ENCODE measurements at regions not wholly inside any gene's neighbourhood (a gene's known extent, or its start where the extent isn't known, plus 50 kb on each side); places are given as distances from the start of the nearest gene placed in this dataset.

DNA sequence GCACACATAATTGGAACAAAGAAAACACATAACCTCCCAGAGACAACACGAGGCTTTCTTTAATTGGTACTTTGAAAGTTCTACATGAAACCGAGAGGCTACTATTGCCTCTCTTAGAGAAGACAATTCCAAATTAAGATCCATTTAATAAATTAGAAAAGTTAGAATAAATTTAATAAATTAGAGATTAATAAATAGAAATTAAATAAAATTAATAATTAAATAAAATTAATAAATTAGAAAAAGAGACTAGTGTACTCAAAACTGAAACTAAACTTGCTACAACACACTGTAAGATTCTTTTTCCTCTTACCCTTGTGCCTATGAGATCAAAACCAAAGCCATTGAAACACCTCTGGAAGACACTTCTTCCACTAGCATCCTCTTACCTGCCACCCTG is 199.0 kb downstream of the URB2 start:
- DNase-seq = no peak

DNA sequence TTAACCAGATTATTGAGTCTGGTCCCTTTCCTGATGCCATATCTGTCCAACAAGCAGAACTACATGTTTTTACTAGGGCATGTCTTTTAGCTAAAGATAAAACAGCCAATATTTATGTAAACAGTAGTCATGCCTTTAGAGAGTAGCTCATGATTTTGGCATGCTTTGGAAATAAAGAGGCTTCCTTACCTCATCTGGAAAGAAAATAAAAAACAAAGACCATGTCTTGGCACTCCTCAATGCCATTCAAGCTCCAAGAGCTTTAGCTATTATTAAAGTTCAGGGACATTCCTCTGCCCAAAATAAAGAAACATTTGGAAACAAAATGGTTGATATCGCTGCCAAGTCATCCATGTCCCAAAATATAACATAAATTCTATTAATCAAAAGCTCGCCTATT is 202.4 kb downstream of the URB2 start:
- DNase-seq = no peak

GRCh38 chr1:229832695-229833094 is 206.6 kb downstream of the URB2 start:
- DNase-seq = no peak

GRCh38 chr1:229834230-229834629 is 208.2 kb downstream of the URB2 start:
- no peak for DNase-seq

DNA sequence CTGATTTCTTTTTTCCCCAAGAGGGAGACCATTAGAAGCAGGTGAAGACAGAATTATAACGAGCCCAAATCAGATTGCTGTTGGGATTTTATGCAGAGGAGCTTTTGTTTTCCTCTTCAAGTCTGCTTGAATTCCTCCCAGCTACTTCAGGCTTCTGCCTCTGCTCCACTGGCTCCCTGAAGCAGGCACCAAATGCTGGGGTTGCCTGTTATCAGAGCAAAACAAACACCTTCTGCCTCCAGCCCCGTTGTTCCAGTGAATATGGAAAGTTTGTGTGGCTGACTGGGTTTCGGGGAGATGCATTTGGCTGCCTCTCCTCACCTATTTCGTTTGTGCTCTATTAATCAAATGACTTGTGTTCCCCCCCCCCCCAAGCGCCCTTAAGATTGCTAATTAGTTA is 209.2 kb downstream of the URB2 start:
- no peak for DNase-seq

GRCh38 chr1:229836324-229836723 is 210.3 kb downstream of the URB2 start:
- DNase-seq = no peak

GRCh38 chr1:229838204-229838603 is 212.2 kb downstream of the URB2 start:
- no peak for DNase-seq

- DNase-seq = no peak
Measured at GRCh38 chr1:229839800-229840199, 213.8 kb downstream of the URB2 start.

DNA sequence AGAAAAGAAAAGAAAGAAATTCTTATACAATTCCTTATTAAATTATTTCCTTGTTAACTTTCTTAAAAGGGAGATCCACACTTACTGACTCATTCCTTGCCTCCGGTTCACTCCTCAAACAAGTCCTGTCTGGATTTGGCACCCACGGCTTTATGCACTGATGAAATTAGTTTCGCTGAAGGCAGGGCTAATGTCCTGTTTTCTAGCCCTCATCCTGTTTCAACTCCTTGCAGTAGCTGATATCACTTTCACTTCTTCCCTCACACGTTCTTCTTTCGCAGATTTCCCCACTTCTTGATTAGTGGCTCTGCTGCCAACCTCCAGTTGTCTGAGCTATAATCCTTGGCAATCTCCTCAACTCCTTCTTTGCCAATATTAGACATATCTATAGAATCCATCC is 215.2 kb downstream of the URB2 start:
- DNase-seq = no peak

DNA sequence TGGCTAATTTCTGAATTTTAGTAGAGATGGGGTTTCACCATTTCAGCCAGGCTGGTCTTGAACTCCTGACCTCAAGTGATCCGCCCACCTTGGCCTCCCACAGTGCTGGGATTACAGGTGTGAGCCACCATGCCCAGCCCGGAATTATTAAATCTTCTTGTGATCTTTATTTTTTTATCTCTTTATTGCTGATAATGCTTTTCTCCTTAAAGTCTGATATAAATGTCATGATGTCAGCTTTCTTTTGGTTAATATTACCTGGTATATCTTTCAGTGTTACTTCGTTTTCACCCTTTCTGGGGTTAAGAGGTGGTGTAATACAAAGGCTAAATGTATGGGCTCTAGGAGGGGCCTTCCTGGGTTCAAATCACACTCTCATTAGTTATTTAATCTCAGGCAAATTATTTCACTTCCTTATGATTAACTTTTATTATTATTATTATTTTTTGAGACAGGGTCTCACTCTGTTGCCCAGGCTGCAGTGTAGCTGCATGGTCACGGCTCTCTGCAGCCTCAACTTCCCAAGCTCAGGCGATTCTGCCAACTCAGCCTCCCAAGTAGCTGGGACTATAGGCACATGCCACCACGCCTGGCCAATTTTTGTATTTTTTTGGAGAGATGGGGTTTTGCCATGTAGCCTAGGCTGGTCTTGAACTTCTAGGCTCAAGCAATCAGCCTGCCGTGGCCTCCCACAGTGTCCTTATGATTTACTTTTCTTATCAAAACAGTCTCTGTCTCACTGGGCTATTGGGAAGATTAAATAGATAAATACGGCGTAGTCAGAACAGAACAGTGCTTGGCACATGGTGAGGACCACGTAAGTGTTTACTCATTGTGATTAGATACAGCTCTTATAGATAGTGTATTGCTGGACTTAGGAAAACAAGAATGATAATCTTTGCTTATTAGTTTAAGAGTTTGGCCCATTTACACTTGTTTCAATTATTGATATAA is 216.5 kb downstream of the URB2 start:
- no peak for DNase-seq

GRCh38 chr1:229843627-229844238 is 217.7 kb downstream of the URB2 start:
- DNase-seq = no peak

DNA sequence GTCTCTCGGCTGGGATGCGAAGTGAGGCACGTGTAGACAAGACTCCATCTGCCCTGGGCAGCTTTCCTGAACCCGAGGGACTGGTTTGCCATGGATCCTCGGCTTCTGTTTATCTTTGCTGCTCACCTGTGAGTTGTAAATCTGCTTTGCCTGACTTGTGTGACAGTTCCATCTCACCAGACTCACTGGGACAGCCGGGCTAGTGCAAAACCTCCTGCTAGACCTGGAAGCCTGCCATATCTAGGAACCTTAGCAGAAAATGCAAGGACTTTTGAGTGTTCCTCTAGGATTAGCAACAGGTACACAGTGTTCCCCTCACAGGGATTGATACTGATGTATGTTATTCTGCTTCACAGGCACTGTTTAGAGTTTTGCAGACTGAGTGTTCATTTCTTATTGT is 218.6 kb downstream of the URB2 start:
- DNase-seq = no peak

DNA sequence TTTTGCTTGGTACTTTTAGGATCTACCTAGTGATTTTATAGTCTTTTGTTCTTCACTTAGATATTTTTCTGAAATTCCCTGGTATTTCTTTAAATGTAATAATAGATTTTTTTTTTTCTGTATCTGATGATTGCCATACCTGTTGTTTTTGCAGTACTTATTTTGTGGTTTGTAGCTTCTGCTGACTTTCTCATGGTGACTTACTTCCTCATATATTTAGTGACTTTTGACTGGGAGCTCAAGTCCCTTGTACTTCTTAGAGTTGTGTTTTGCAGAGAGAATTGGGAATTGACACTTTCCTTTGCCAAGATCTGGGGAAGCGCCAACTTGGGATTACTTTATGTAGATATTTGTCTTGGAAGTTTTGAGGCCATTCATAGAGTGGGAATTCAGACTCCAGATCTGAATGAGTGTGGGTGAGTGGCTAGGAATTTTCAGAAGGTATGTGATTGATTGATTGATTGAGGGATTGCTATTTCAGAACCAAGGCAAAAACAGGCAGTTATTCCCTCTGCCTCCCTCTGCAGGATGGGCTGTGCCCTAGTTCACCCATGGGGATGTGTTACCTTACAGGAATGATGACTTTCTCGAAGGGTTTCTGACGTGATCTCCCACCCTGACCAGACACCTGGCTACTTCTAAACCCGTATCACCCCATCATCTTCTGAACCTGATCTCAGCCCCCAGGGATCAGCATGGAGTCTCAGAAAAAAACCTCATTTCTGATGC is 219.5 kb downstream of the URB2 start:
- DNase-seq = no peak

GRCh38 chr1:229846351-229846750 is 220.3 kb downstream of the URB2 start:
- DNase-seq = no peak

DNA sequence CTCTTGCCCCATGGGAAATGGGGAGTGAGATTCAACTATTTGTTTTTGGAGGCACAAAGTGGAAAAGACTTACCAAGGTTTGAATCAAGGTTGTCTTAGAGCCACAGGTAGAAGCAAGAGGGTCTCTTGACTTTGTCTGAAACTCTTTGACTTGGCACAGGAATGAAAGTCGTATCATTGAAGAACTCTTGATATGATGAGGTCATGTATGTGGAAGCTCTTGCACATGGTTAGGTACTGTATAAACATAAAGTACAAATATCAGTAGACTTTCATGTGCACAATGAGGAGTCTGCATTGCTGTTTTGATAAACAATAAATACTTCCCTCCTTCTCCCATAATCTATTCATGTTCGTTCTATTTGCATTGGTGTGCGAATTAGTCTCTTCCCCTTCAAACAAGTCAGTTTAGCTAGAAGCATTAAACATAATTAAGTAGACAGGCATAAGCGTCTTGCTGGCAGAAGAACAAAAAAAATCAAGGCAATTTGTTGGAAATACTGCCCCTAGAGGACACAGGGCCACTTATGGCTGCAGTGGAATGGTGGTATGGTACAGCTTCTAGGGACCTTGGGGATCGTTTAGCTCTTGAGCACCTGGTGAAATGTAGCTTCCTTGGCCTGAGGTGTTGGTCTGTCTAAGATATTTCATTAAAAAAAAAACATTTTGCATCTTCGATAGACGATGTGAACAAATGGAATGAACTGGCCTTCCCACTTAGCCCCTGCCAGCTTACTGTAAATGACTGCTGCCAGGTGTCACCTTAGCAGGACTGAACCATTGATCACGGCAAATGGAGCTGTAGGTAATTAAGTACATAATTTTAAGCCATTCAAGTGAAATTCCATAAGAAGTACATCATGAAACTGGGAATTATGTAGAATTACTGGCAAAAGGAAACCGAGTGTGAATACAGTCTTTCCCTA is 218.0 kb upstream of the GALNT2 start:
- peak; percentile 4 for DNase-seq

GRCh38 chr1:229851511-229851910 is 215.5 kb upstream of the GALNT2 start:
- no peak for DNase-seq

- no peak for DNase-seq
Measured at GRCh38 chr1:229853751-229854150, 213.3 kb upstream of the GALNT2 start.

GRCh38 chr1:229854620-229855019 is 212.4 kb upstream of the GALNT2 start:
- no peak for DNase-seq

GRCh38 chr1:229856009-229856650 is 210.9 kb upstream of the GALNT2 start:
- DNase-seq = no peak

DNA sequence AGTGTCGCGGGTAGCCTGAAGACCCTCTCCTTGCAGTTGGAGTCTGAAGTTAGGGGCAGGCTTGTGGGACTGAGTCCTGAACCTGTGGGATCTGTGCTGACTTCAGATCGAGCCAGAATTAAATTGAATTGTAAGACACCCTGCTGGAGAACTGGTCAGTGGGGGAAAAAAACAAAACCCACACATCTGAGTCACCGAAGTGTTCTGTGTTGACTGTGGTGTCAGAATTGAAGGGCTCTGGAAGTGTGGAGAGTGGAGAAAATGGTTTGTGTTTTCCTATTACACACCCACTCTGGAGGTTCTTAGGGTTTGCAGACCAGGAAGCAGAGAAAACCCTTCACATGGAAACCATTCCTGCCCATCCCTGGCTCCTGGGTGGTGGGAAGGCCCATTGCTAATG is 209.5 kb upstream of the GALNT2 start:
- no peak for DNase-seq

GRCh38 chr1:229859026-229859425 is 208.0 kb upstream of the GALNT2 start:
- DNase-seq = no peak

DNA sequence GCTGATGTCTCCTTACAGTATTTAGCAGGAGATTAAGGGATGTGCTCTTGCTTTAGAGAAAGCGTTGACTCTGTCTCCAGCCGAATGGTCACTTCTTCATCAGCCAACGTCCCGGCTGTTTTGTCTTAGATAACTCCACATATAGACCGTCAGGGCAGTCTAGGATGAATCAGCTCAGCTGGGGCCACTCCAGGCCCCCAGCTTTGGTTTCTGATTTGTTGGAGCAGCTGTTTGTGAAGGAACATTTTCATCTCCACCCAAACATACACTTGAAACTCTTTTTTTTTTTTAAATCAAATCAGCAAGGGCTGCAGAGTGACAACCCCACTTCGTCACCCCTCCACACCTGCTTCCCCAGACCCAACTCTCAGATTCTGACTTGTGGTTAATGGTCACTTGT is 206.1 kb upstream of the GALNT2 start:
- no peak for DNase-seq

Data from fibroblast of skin of abdomen (primary cell).